ENCODE measurements at regions not wholly inside any gene's neighbourhood (a gene's known extent, or its start where the extent isn't known, plus 50 kb on each side); places are given as distances from the start of the nearest gene placed in this dataset.

- Histone ChIP-seq H3K9me3 (replicated peaks; ENCODE audit: control insufficient read depth, insufficient read depth, low read length) (no peaks in the 10 kb centered on the region), H3K79me2 (ENCODE audit: control insufficient read depth, insufficient read depth, low read length) (no peaks in the 10 kb centered on the region), H2AFZ (ENCODE audit: low read depth, low read length) (no peak overlapping the region), H3K27me3 (ENCODE audit: control insufficient read depth in 2 of 2, insufficient read depth in 2 of 2, low read length in 2 of 2) (no peaks in the 10 kb centered on the region), H4K20me1 (replicated peaks; ENCODE audit: control insufficient read depth, extremely low read depth, insufficient read depth, low read length) (no peaks in the 10 kb centered on the region), H3K9ac (replicated peaks; ENCODE audit: extremely low read depth, insufficient read depth, low read length) (no peak overlapping the region), H3K4me3 (replicated peaks in 1 of 3; ENCODE audit: insufficient read depth in 1 of 3, low read depth in 1 of 3, low read length in 3 of 3) (no peak overlapping the region), H3K27ac (ENCODE audit: insufficient read depth, low read depth, low read length) (no peak overlapping the region), H3K4me2 (ENCODE audit: insufficient read depth, low read length) (no peak overlapping the region), H3K9me1 (replicated peaks; ENCODE audit: control insufficient read depth, extremely low read depth, insufficient read depth, low read length) (no peaks in the 10 kb centered on the region), H3K4me1 (ENCODE audit: control insufficient read depth, extremely low read depth, insufficient read depth, low read length) (peaks cover 13% of the 10 kb centered on the region), H3K36me3 (ENCODE audit: control insufficient read depth in 2 of 2, extremely low read depth in 1 of 2, insufficient read depth in 2 of 2, low read length in 2 of 2) (no peaks in the 10 kb centered on the region)
- ChIA-PET POLR2A (no interaction called here), CTCF (interaction anchor here (1.5 kb wide), 1 partner anchor 9 kb away, joined by 3 read pairs; no protein-coding TSS in a partner anchor)
- DNase-seq (ENCODE audit: low read depth, low spot score): no peak
- no peak for TF ChIP-seq JUN (IDR thresholded peaks at IDR 0.05; ENCODE audit: borderline replicate concordance, insufficient read depth, insufficient read length, low read depth)
- TF ChIP-seq FOS (IDR thresholded peaks at IDR 0.05; ENCODE audit: borderline replicate concordance, insufficient read depth, low read length): no peak
- TF ChIP-seq MAX (IDR thresholded peaks at IDR 0.05; ENCODE audit: insufficient read depth, insufficient read length): no peak
- no peak for TF ChIP-seq CTCF (IDR thresholded peaks at IDR 0.05; ENCODE audit: extremely low read depth in 1 of 2, insufficient read depth in 1 of 2, low read depth in 1 of 2, low read length in 2 of 2)
- TF ChIP-seq EZH2 (IDR thresholded peaks at IDR 0.05; ENCODE audit: borderline replicate concordance, low read depth, low read length, severe bottlenecking): no peak
- no peak for TF ChIP-seq POLR2A (IDR thresholded peaks at IDR 0.05; ENCODE audit: low read depth, low read length)
- TF ChIP-seq GATA2 (IDR thresholded peaks at IDR 0.05; ENCODE audit: insufficient read depth, insufficient read length, low read depth, low read length): no peak
- no peak for TF ChIP-seq MYC (IDR thresholded peaks at IDR 0.05; ENCODE audit: low read depth, low read length)
- TF ChIP-seq POLR2AphosphoS5 (IDR thresholded peaks at IDR 0.05; ENCODE audit: insufficient read depth, low read depth, low read length): no peak
- intact Hi-C loops (cut with micrococcal nuclease): no loop called here
- FAIRE-seq: no peak
- dilution Hi-C loops (cut with MboI; ENCODE audit: extremely low pct_ligation_motif_present, low sequenced_read_pairs): no loop called here
- BruUV-seq (replicated peaks): no TSS peak
Measured at GRCh38 chr6:138716971-138717665, 56.5 kb upstream of the CCDC28A start.

All from endothelial cell of umbilical vein (primary cell).